Keratinocyte (primary cell): ENCODE measurements at regions not wholly inside any gene's neighbourhood (a gene's known extent, or its start where the extent isn't known, plus 50 kb on each side); places are given as distances from the start of the nearest gene placed in this dataset.

Experiments used
- EZH2 ChIP-seq: IDR thresholded peaks from one replicate; pipeline ENCODE4 v1.6.1; 2012; ENCODE audit warnings: inconsistent platforms, mild to moderate bottlenecking, low read length, moderate library complexity
- TF ChIP-seq, protein P1 (sequence below), 3 experiments: IDR thresholded peaks in 1 of 3; conservative IDR thresholded peaks in 1 of 3; optimal IDR thresholded peaks in 1 of 3; 2 replicates in 2 of 3; 3 replicates in 1 of 3; pipeline versions ENCODE3 to v1.5.1; 2011; ENCODE audit warnings: low read length in 3 of 3, mild to moderate bottlenecking in 3 of 3, moderate library complexity in 2 of 3, control low read depth in 1 of 3, inconsistent platforms in 1 of 3; ENCODE audit not compliant: insufficient read depth in 2 of 3; ENCODE audit errors: extremely low read depth in 1 of 3

DNA sequence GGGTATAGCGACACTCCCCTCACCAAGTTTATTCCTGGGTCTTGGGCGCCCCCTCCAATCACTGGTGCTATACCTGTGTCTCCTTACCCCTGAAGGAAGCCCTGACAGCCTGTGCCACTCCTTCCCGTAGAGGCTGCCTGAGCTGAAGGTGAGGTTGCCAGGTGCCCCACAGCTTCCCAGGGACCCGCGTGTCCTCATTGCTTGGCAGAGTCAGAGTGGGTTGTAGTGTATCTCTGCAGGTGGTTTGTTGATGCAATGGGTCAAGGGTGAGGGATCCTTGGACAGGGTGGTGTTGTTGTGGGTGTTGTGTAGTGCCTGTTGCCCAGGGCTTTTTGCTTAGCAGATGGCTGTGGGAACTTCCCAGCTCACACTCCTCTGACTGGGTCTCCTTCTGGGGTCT, 438.7 kb upstream of the FSIP2 start:
- TF ChIP-seq, protein P1, sequence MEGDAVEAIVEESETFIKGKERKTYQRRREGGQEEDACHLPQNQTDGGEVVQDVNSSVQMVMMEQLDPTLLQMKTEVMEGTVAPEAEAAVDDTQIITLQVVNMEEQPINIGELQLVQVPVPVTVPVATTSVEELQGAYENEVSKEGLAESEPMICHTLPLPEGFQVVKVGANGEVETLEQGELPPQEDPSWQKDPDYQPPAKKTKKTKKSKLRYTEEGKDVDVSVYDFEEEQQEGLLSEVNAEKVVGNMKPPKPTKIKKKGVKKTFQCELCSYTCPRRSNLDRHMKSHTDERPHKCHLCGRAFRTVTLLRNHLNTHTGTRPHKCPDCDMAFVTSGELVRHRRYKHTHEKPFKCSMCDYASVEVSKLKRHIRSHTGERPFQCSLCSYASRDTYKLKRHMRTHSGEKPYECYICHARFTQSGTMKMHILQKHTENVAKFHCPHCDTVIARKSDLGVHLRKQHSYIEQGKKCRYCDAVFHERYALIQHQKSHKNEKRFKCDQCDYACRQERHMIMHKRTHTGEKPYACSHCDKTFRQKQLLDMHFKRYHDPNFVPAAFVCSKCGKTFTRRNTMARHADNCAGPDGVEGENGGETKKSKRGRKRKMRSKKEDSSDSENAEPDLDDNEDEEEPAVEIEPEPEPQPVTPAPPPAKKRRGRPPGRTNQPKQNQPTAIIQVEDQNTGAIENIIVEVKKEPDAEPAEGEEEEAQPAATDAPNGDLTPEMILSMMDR (optimal IDR thresholded peaks at IDR 0.05 in 1 of 3, IDR thresholded peaks at IDR 0.05 in 1 of 3, conservative IDR thresholded peaks at IDR 0.05 in 1 of 3; ENCODE audit: extremely low read depth in 1 of 3, insufficient read depth in 2 of 3, low read length in 3 of 3), result no peak
- TF ChIP-seq EZH2, result no peak
